GM12873 (cell line): ENCODE measurements at regions not wholly inside any gene's neighbourhood (a gene's known extent, or its start where the extent isn't known, plus 50 kb on each side); places are given as distances from the start of the nearest gene placed in this dataset.

ENCODE experiments used
- CTCF ChIP-seq: IDR thresholded peaks from 2 replicates; pipeline ENCODE4 v1.5.1; 2012; ENCODE audit warnings: low read depth, mild to moderate bottlenecking, moderate library complexity, low read length, control low read depth; ENCODE audit not compliant: insufficient read depth; ENCODE audit errors: missing control alignments

- no peak for TF ChIP-seq CTCF
Measured at GRCh38 chr1:4166713-4167112, 266.6 kb upstream of the C1orf174 start.

GRCh38 chr1:4169991-4170390 is 269.9 kb upstream of the C1orf174 start:
- no peak for TF ChIP-seq CTCF

DNA sequence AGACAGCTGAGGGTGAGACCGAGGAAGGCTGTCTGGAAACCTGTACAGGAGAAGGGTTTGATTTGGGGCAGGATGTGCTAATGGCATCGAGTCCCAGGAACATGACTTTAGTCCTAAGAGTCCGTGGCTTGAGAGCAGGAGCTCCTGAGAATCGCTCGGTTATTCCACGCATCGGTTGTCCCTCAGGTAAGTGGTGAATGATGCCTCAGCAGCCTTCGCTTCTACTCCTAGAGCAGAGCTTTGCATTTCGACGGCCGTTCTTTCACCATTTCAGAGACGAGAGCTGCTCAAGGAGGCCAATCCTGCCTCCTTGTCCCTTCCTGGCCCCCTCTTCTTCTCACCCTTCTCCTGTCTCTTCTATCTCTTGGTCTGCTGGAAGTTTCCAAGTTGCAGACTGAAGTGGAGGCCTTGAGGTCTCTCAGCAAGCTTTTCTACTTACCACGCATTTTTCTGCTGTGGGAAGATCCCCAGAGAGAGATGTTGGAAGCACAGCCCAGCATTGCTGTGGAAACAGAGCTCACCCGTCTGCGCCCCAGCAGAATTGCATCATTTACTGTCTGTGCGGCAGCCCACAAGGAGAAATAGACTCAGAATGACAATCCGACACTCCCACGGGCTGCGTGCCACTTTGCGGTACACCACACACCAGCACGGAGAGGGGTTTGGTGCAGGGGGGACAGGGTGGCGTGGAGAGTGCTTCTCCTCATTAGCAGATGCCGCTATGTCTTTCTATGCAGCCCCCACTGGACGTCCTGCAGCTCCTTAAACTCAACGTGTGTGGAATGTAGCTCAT is 270.7 kb upstream of the C1orf174 start:
- no peak for TF ChIP-seq CTCF

GRCh38 chr1:4171480-4172450 is 271.7 kb upstream of the C1orf174 start:
- no peak for TF ChIP-seq CTCF

DNA sequence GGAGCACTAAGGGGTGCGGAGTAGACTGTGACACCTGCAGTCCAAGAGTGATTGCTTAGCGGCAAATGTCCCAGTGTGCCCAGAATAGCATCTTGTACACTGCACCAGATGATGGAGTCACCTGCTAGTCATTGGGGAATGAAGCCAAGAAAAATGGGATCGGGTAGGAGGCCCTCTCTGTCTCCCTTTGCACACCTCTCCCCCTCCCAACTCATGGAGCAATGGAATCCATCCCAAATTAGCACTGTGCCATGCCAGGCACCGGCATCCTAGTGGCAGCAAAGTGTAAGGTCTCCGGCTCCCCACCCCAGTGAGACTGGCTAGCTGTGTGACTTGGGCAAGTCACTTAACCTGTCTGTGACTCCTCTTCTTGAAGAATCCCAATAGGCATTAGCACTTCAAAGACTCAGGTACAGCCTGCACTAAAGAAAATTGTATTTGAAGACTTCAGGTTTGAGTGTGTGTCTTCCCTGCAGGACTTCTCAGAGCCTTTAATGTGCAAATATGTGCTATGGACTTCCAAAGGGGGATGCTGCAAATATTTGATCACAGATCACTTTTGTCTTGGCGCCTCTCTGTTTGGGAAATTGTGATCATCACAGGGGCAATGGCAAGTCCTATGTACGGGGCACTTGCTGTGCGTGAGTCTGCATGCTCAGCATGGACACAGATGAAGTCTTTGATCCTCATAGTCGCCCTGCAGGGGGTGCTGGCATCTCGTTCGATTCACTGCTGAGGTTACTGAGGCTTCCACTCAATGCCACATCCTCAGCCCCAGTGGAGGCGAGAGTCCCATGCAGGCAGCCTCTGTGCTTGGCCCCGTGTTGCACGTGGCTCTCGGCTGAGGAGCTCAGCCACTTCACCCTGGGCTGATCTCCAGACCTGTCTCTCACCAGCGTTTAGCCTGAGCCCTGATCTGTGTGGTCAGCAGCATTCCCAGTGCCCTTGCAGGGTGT is 272.9 kb upstream of the C1orf174 start:
- TF ChIP-seq CTCF, result peak; percentile 48

GRCh38 chr1:4173731-4174130 is 273.7 kb upstream of the C1orf174 start:
- no peak for TF ChIP-seq CTCF
